Heart left ventricle (tissue), 13 donors: ENCODE measurements at regions not wholly inside any gene's neighbourhood (a gene's known extent, or its start where the extent isn't known, plus 50 kb on each side); places are given as distances from the start of the nearest gene placed in this dataset.
"Not testable (repeated sequence)": the region's sequence is repeated elsewhere in the genome, so short reads cannot be mapped to it uniquely, and the experiment has no call there.

Experiments
- CTCF ChIP-seq, 12 donors: fragments of 200-600 bp; sonication (generic) in 4 of 12; IDR thresholded peaks; one replicate each; pipeline versions ENCODE4 v1.5.0 to v1.8.0; 2018 to 2022; ENCODE audit warnings: antibody characterized with exemption in 12 of 12, mild to moderate bottlenecking in 5 of 12
- POLR2A ChIP-seq, 2 donors: fragments of 450-650 bp; IDR thresholded peaks; one replicate each; pipeline ENCODE4 v1.6.1; 2017; ENCODE audit warnings: antibody characterized with exemption in 2 of 2, mild to moderate bottlenecking in 2 of 2, moderate library complexity in 2 of 2
- donor health status: ischemic (EF 13 %, LVEDD 7.1; RV severe dilation, severe dysfunction).
- donor health status: DM: no; HTN: yes; CAD: no.
- donor health status: DM: no; HTN: no; CAD: no.
- donor health status: ischemic (EF 25% LVEDD 6.9; RV normal size, moderate dysfunction).
- donor health status: ischemic (EF 25% LVEDD 5.7; RV mildly dilated, moderate dysfunction).
- donor health status: ischemic (EF 35%, LVEDD 5.7; RV mildly dilated, moderate dysfunction).
- donor health status: nonischemic (EF 11% LVEDD 7.7; RV severe dilation, severe dysfunction).
- donor health status: DM: yes; HTN: yes; CAD: no.
- donor health status: PGD.
- donor health status: ischemic (EF 29% LVEDD 5.4; RV normal size, mild dysfunction).
- donor health status: nonischemic (EF 23%, LVEDD 6.1; RV moderate dilation, normal function).

DNA sequence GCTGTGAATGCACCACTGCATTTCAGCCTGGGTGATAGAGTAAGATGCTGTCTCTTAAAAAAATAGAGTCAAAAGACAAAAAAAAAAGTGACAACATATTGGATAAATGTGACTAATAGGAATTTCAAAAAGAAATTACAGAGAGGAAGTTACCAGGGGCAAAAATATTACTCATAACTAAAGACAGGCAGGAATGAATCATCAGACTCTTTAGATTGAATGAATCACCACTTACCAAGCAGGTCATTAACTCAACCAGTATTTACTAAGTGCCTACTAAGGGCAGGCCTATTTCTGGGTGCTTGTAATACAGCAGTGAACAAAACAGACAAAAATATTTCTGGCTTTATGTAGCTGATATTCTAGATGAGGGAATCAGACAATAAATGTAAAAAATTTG, 301.3 kb downstream of the UBE2NL start:
- TF ChIP-seq POLR2A, CTCF (IDR thresholded peaks at IDR 0.05): not testable (repeated sequence)
